ENCODE measurements at regions not wholly inside any gene's neighbourhood (a gene's known extent, or its start where the extent isn't known, plus 50 kb on each side); places are given as distances from the start of the nearest gene placed in this dataset.

GRCh38 chr7:131624536-131624935 lies 68.1 kb upstream of the PODXL start:
- DNase-seq (ENCODE audit: insufficient read length, low spot score) (no peak), FAIRE-seq (no peak)
- TF ChIP-seq CTCF (IDR thresholded peaks at IDR 0.05; ENCODE audit: insufficient read depth, missing control alignments): no peak

- no peak for TF ChIP-seq CTCF (IDR thresholded peaks at IDR 0.05; ENCODE audit: insufficient read depth, missing control alignments)
- FAIRE-seq: no peak
Measured at GRCh38 chr7:131623154-131623553, 66.7 kb upstream of the PODXL start.

GRCh38 chr7:131621652-131622051 lies 65.2 kb upstream of the PODXL start:
- no peak for TF ChIP-seq CTCF (IDR thresholded peaks at IDR 0.05; ENCODE audit: insufficient read depth, missing control alignments)
- FAIRE-seq (no peak), DNase-seq (ENCODE audit: insufficient read length, low spot score) (no peak)

More at GRCh38 chr7:131623154-131623553, 66.7 kb upstream of the PODXL start:
- no peak for DNase-seq (ENCODE audit: insufficient read length, low spot score)

DNA sequence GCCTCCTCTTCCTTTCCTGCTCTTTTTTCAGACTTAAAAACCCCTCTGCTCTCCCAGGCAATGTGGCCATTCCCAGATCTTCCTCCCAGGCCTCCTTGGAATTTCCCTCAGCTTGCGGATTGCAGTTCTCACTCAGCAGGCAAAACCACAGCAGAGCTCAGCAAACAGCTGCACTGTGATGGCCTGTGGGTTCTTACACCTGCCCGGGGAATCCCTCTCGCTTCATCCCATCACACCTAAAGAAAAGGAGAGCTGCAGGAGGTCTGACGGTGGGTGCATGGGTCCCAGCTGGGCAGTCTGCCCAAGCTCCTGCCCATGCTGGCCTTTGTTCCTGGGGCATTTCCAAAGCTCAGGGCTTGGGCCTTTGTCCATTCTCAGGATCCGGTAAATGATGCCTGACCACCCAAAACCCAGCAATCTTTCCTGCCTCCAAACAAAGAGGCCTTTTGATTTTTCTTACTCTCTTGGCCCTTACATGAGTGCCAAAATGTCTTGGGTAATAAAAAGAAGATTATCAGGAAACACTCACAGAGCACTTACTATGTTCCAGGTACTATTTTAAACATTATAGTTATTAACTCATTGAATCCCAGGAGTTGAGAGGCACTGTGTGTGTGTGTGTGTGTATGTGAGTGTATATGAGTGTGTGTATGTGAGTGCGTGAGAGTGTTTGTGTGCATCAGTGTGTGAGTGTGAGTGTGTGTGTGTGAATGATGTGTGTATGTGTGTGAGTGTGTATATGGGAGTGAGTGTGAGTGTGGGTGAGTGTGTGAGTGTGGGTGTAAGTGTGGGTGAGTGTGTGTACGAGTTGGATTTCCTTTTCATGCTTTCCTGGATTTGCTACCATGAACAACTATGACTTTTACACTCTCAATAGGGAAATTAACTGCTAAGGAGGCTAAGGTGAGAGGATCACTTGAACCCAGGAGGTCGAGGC lies 64.5 kb upstream of the PODXL start:
- TF ChIP-seq CTCF (IDR thresholded peaks at IDR 0.05; ENCODE audit: insufficient read depth, missing control alignments): no peak
- FAIRE-seq (no peak), DNase-seq (ENCODE audit: insufficient read length, low spot score) (no peak)

DNA sequence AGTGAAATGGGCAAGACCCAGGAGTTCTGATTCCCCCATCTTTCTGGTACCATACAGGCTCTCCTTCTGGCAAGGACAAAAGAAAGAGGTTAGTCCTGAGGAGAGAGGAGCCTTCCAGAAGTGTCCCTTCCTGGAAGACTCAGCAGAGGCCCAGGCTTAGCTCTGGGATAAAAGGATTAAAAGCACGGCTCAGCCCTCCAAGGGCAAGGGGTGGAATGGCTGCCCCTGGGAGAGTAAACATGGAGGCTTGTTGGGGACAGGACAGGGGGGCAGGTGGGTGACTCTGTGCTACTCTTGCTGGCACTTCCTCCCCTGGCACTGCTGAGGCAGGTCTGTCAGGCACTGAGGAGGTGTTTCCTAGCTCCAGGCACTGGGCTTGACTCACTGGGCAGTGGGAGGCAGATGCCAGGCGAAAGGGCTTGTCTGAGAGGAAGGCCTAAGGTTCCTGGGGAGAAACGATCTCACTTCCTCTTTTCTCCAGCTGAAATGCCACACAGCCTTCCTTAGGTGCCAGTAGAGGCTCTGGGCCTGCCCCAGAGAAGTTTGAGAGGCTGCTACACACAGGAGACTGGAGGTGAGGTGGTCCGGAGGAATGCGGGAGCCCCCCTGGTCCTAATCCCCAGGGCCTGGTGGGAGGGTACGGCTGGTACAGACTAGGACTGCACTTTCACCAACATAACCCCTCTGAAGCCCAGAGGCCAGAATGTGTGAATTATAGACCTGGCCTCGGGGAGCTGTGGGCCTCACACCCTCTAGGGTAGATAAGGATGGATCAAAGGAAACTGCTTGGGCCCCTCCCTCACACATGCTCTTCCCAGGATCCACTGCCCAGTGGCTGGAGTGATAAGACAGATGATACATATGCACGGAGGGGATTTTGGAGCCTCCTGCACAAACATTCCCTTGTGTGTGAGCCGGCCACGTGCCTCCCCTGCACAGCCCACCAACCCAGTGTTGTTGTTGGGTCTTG lies 63.2 kb upstream of the PODXL start:
- DNase-seq (ENCODE audit: insufficient read length, low spot score) (no peak), FAIRE-seq (no peak)
- no peak for TF ChIP-seq CTCF (IDR thresholded peaks at IDR 0.05; ENCODE audit: insufficient read depth, missing control alignments)

- no peak for TF ChIP-seq CTCF (IDR thresholded peaks at IDR 0.05; ENCODE audit: insufficient read depth, missing control alignments)
- FAIRE-seq: no peak
- no peak for DNase-seq (ENCODE audit: insufficient read length, low spot score)
Measured at GRCh38 chr7:131618391-131618790, 62.0 kb upstream of the PODXL start.
